HEK293T (cell line): ENCODE measurements at regions not wholly inside any gene's neighbourhood (a gene's known extent, or its start where the extent isn't known, plus 50 kb on each side); places are given as distances from the start of the nearest gene placed in this dataset.

Source experiments
- BHLHE40 ChIP-seq: fragments of 450-650 bp; IDR thresholded peaks from 2 replicates; pipeline ENCODE4 v1.6.1; 2016; ENCODE audit warnings: mild to moderate bottlenecking, moderate library complexity, borderline replicate concordance
- CTBP1 ChIP-seq: fragments of 450-650 bp; IDR thresholded peaks from 2 replicates; pipeline ENCODE4 v1.6.1; 2016; ENCODE audit warnings: borderline replicate concordance
- FOXA1 ChIP-seq: fragments of 450-650 bp; IDR thresholded peaks from 2 replicates; pipeline ENCODE4 v1.6.1; 2016; ENCODE audit warnings: mild to moderate bottlenecking
- FOXK2 ChIP-seq: fragments of 450-650 bp; IDR thresholded peaks from 2 replicates; pipeline ENCODE4 v1.6.1; 2016; ENCODE audit warnings: mild to moderate bottlenecking
- FOXM1 ChIP-seq: fragments of 450-650 bp; IDR thresholded peaks from 2 replicates; pipeline ENCODE4 v1.6.1; 2017; ENCODE audit warnings: mild to moderate bottlenecking, borderline replicate concordance
- NFRKB ChIP-seq: fragments of 450-650 bp; IDR thresholded peaks from 2 replicates; pipeline ENCODE4 v1.6.1; 2016; ENCODE audit warnings: mild to moderate bottlenecking, moderate library complexity
- PKNOX1 ChIP-seq: fragments of 450-650 bp; IDR thresholded peaks from 2 replicates; pipeline ENCODE4 v1.6.1; 2016
- SUZ12 ChIP-seq: fragments of 450-650 bp; IDR thresholded peaks from 2 replicates; pipeline ENCODE4 v1.6.1; 2016; ENCODE audit warnings: mild to moderate bottlenecking

DNA sequence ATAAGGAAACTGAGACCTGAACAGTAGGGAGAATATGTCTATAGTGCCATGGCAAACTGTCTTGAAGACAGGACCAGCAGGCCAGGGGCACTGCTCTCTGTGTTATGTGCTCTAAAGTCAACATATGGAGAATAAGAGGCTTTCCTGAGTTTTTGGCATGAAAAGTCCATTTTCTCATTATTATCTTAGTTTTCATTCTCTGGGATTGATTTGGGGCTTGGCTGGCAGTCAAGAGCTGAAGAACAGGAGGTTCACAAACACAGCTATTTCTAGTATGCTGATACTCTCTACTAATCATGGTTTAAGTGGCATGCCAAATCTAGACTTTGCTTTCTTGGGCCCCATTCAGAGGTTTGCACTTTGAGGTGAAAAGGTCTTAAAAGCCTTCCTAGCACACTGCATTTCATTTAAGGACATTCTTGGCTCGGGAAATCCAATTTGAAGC is 404.4 kb downstream of the ZNF608 start:
- no peak for TF ChIP-seq SUZ12
- no peak for TF ChIP-seq BHLHE40
- TF ChIP-seq FOXM1: no peak
- TF ChIP-seq NFRKB: no peak
- TF ChIP-seq PKNOX1: no peak
- no peak for TF ChIP-seq FOXK2
- TF ChIP-seq FOXA1: no peak
- no peak for TF ChIP-seq CTBP1
